LNCAP (cell line): ENCODE measurements at regions not wholly inside any gene's neighbourhood (a gene's known extent, or its start where the extent isn't known, plus 50 kb on each side); places are given as distances from the start of the nearest gene placed in this dataset.

Experiments
- CTCF ChIP-seq: fragments of 450-650 bp; IDR thresholded peaks from 2 replicates; pipeline ENCODE4 v1.5.1; 2017; ENCODE audit warnings: mild to moderate bottlenecking

- TF ChIP-seq CTCF: no peak
These were observed 549.0 kb upstream of the SLC8A1 start for GRCh38 chr2:41000906-41001305.

GRCh38 chr2:41004700-41005099 lies 552.8 kb upstream of the SLC8A1 start:
- TF ChIP-seq CTCF: no peak

- no peak for TF ChIP-seq CTCF
These were observed 568.5 kb upstream of the SLC8A1 start for GRCh38 chr2:41020358-41020757.

GRCh38 chr2:41024816-41025215 lies 572.9 kb upstream of the SLC8A1 start:
- no peak for TF ChIP-seq CTCF

GRCh38 chr2:41026613-41027012 lies 574.7 kb upstream of the SLC8A1 start:
- TF ChIP-seq CTCF: no peak

- no peak for TF ChIP-seq CTCF
These were observed 575.2 kb upstream of the SLC8A1 start for GRCh38 chr2:41027095-41027494.

- TF ChIP-seq CTCF: no peak
These were observed 579.4 kb upstream of the SLC8A1 start for GRCh38 chr2:41031282-41031681.

- TF ChIP-seq CTCF: no peak
These were observed 580.8 kb upstream of the SLC8A1 start for GRCh38 chr2:41032715-41033114.
